IMR-90 (cell line): ENCODE measurements at regions not wholly inside any gene's neighbourhood (a gene's known extent, or its start where the extent isn't known, plus 50 kb on each side); places are given as distances from the start of the nearest gene placed in this dataset.

Experiments used
- ATAC-seq: fragments of 200-7000 bp; cut with Tn5 transposase; 2 replicates; pipeline ENCODE4 v1.9.1; 2020; ENCODE audit warnings: low read depth, mild to moderate bottlenecking, moderate library complexity
- BruUV-seq: library from RNA; stranded (reverse); fragments of 400-500 nt; replicated peaks from 2 replicates; lab custom pipeline; 2021; lab: Mats Ljungman, UMichigan
- CTCF ChIA-PET: fragments of 300-600 bp; formaldehyde crosslinking; extraction: SDS; loops from one replicate; lab custom pipeline; 2021; ENCODE audit warnings: antibody characterized with exemption; lab: Yijun Ruan, JAX
- POLR2A ChIA-PET: fragments of 300-600 bp; sonication (Branson Sonifier 250); formaldehyde crosslinking; loops from one replicate; lab custom pipeline; 2022; ENCODE audit warnings: antibody characterized with exemption; ENCODE audit not compliant: unreplicated experiment; lab: Charles Lee
- DNase-seq: peaks from one replicate; pipeline ENCODE4 v3.0.0; 2013
- H2AFZ ChIP-seq: replicated peaks from 2 replicates; pipeline ENCODE3; 2013; ENCODE audit warnings: low read length, mild to moderate bottlenecking; ENCODE audit not compliant: poor library complexity
- H2AK5ac ChIP-seq: 2 replicates; pipeline ENCODE4 v1.6.1; 2013; ENCODE audit warnings: low read depth, low read length, inconsistent platforms
- H2AK9ac ChIP-seq: replicated peaks from 2 replicates; pipeline ENCODE3; 2013; ENCODE audit warnings: mild to moderate bottlenecking, low read depth, low read length, moderate library complexity; ENCODE audit not compliant: poor library complexity
- H2BK120ac ChIP-seq: 2 replicates; pipeline ENCODE4 v1.6.1; 2013; ENCODE audit warnings: low read depth, low read length, inconsistent platforms
- H2BK15ac ChIP-seq: 3 replicates; pipeline ENCODE4 v1.6.1; 2013; ENCODE audit warnings: low read depth, low read length, inconsistent platforms
- H2BK20ac ChIP-seq: 2 replicates; pipeline ENCODE4 v1.6.1; 2013; ENCODE audit warnings: low read depth, mild to moderate bottlenecking, inconsistent platforms, low read length, moderate library complexity
- H2BK5ac ChIP-seq: 2 replicates; pipeline ENCODE4 v1.6.1; 2013; ENCODE audit warnings: mild to moderate bottlenecking, low read depth, low read length, inconsistent platforms; ENCODE audit not compliant: poor library complexity, severe bottlenecking
- H3K14ac ChIP-seq: replicated peaks from 2 replicates; pipeline ENCODE4 v1.6.1; 2013; ENCODE audit warnings: low read depth, low read length, inconsistent platforms
- H3K18ac ChIP-seq: 2 replicates; pipeline ENCODE4 v1.6.1; 2013; ENCODE audit warnings: low read depth, low read length, control low read depth
- H3K23ac ChIP-seq: 2 replicates; pipeline ENCODE4 v1.6.1; 2013; ENCODE audit warnings: low read depth, low read length, inconsistent platforms
- H3K27ac ChIP-seq: 2 replicates; pipeline ENCODE4 v1.5.1; 2013; ENCODE audit warnings: mild to moderate bottlenecking, control low read depth, low read length; ENCODE audit not compliant: insufficient read depth
- H3K27me3 ChIP-seq: 2 replicates; pipeline ENCODE4 v1.6.1; 2013; ENCODE audit warnings: low read length; ENCODE audit not compliant: control insufficient read depth, insufficient read depth
- H3K36me3 ChIP-seq: 2 replicates; pipeline ENCODE4 v1.6.1; 2013; ENCODE audit warnings: low read length, mixed read lengths; ENCODE audit not compliant: control insufficient read depth, insufficient read depth
- H3K4ac ChIP-seq: 2 replicates; pipeline ENCODE4 v1.6.1; 2013; ENCODE audit warnings: low read depth, low read length, inconsistent platforms
- H3K4me1 ChIP-seq: 2 replicates; pipeline ENCODE4 v1.6.1; 2013; ENCODE audit warnings: low read length, mixed read lengths; ENCODE audit not compliant: control insufficient read depth, insufficient read depth
- H3K4me2 ChIP-seq: 2 replicates; pipeline ENCODE4 v1.6.1; 2013; ENCODE audit warnings: low read depth, mild to moderate bottlenecking, control low read depth, low read length, moderate library complexity
- H3K4me3 ChIP-seq: 2 replicates; pipeline ENCODE4 v1.5.1; 2013; ENCODE audit warnings: low read depth, mild to moderate bottlenecking, control low read depth, low read length, moderate library complexity; ENCODE audit not compliant: insufficient read depth
- H3K56ac ChIP-seq: 2 replicates; pipeline ENCODE4 v1.6.1; 2013; ENCODE audit warnings: low read length, inconsistent platforms; ENCODE audit not compliant: insufficient read depth; ENCODE audit errors: extremely low read depth
- H3K79me1 ChIP-seq, 2 experiments: 2 replicates each; pipeline ENCODE4 v1.6.1; 2013; ENCODE audit warnings: low read length in 2 of 2, inconsistent platforms in 1 of 2, low read depth in 1 of 2
- H3K9ac ChIP-seq: 2 replicates; pipeline ENCODE4 v1.6.1; 2013; ENCODE audit warnings: low read depth, low read length, control low read depth
- H3K9me1 ChIP-seq: 2 replicates; pipeline ENCODE4 v1.6.1; 2013; ENCODE audit warnings: low read length, inconsistent platforms; ENCODE audit not compliant: insufficient read depth
- H3K9me3 ChIP-seq: 2 replicates; pipeline ENCODE4 v1.6.1; 2013; ENCODE audit warnings: low read length; ENCODE audit not compliant: control insufficient read depth, insufficient read depth
- H4K20me1 ChIP-seq: 2 replicates; pipeline ENCODE4 v1.6.1; 2013; ENCODE audit warnings: low read length, inconsistent platforms; ENCODE audit not compliant: insufficient read depth
- H4K5ac ChIP-seq: 2 replicates; pipeline ENCODE4 v1.6.1; 2013; ENCODE audit warnings: mild to moderate bottlenecking, low read depth, low read length, control low read depth
- H4K8ac ChIP-seq, 2 experiments: 2 replicates each; pipeline ENCODE4 v1.6.1; 2013; ENCODE audit warnings: low read depth in 2 of 2, low read length in 2 of 2, control low read depth in 1 of 2, inconsistent platforms in 1 of 2
- H4K91ac ChIP-seq: 2 replicates; pipeline ENCODE4 v1.6.1; 2013; ENCODE audit warnings: low read depth, low read length, inconsistent platforms; ENCODE audit not compliant: insufficient read depth
- BHLHE40 ChIP-seq: fragments of 150-350 bp; IDR thresholded peaks from 2 replicates; pipeline ENCODE4 v1.6.1; 2016; ENCODE audit warnings: mild to moderate bottlenecking, low read depth, low read length
- CEBPB ChIP-seq: IDR thresholded peaks from 2 replicates; pipeline ENCODE4 v1.6.1; 2012; ENCODE audit warnings: low read depth, low read length, improper control_type of control experiment
- CHD1 ChIP-seq: IDR thresholded peaks from 2 replicates; pipeline ENCODE4 v1.6.1; 2012; ENCODE audit warnings: low read depth, low read length, improper control_type of control experiment
- CTCF ChIP-seq: conservative IDR thresholded peaks from 2 replicates; pipeline ENCODE4 v1.5.1; 2012; ENCODE audit warnings: mild to moderate bottlenecking, low read depth, low read length, improper control_type of control experiment
- ELK1 ChIP-seq: fragments of 150-350 bp; IDR thresholded peaks from 2 replicates; pipeline ENCODE4 v1.6.1; 2016; ENCODE audit warnings: low read depth, mild to moderate bottlenecking, low read length, moderate library complexity, borderline replicate concordance
- FOS ChIP-seq: fragments of 150-350 bp; IDR thresholded peaks from 2 replicates; pipeline ENCODE4 v1.6.1; 2016; ENCODE audit warnings: low read depth, low read length
- MAFK ChIP-seq: IDR thresholded peaks from 2 replicates; pipeline ENCODE4 v1.6.1; 2012; ENCODE audit warnings: low read depth, low read length, improper control_type of control experiment
- MAZ ChIP-seq: IDR thresholded peaks from 2 replicates; pipeline ENCODE4 v1.6.1; 2012; ENCODE audit warnings: low read depth, mild to moderate bottlenecking, low read length, improper control_type of control experiment, moderate library complexity, borderline replicate concordance
- MXI1 ChIP-seq: IDR thresholded peaks from 2 replicates; pipeline ENCODE4 v1.6.1; 2012; ENCODE audit warnings: low read depth, mild to moderate bottlenecking, low read length, moderate library complexity, borderline replicate concordance
- NFE2L2 ChIP-seq: fragments of 150-350 bp; IDR thresholded peaks from 2 replicates; pipeline ENCODE4 v1.6.1; 2016; ENCODE audit warnings: low read depth, mild to moderate bottlenecking, low read length
- POLR2A ChIP-seq: IDR thresholded peaks from 2 replicates; pipeline ENCODE4 v1.6.1; 2012; ENCODE audit warnings: mild to moderate bottlenecking, low read depth, low read length
- RAD21 ChIP-seq: IDR thresholded peaks from 2 replicates; pipeline ENCODE4 v1.6.1; 2012; ENCODE audit warnings: low read length, improper control_type of control experiment
- RCOR1 ChIP-seq: IDR thresholded peaks from 2 replicates; pipeline ENCODE4 v1.6.1; 2012; ENCODE audit warnings: mild to moderate bottlenecking, low read length, improper control_type of control experiment; ENCODE audit not compliant: insufficient replicate concordance
- RFX5 ChIP-seq: IDR thresholded peaks from 2 replicates; pipeline ENCODE4 v1.8.0; 2012; ENCODE audit warnings: low read depth, mild to moderate bottlenecking, low read length, moderate library complexity
- SMC3 ChIP-seq: fragments of 150-350 bp; IDR thresholded peaks from 2 replicates; pipeline ENCODE4 v1.6.1; 2016; ENCODE audit warnings: low read depth, mild to moderate bottlenecking, antibody characterized with exemption, low read length, moderate library complexity
- USF2 ChIP-seq: fragments of 150-350 bp; IDR thresholded peaks from 2 replicates; pipeline ENCODE4 v1.6.1; 2017; ENCODE audit warnings: mild to moderate bottlenecking, antibody characterized with exemption, low read length, low read depth
- WGBS, 2 experiments: methylation state at CpG; one replicate each; pipeline versions ENCODE4 v1.1.5 to v1.1.7; 2013; ENCODE audit warnings: missing lambda C conversion rate in 2 of 2; ENCODE audit not compliant: insufficient read length in 1 of 2; ENCODE audit errors: extremely low coverage in 2 of 2; 5-methylcytosine and 5-hydroxymethylcytosine counted together
- dilution Hi-C: fragments of 300-500 bp; cut with HindIII; formaldehyde crosslinking; loops from one replicate; pipeline ENCODE4 v1.14.3; 2018; ENCODE audit warnings: low sequenced_read_pairs; ENCODE audit not compliant: unreplicated experiment
- in situ Hi-C: fragments of 300-500 bp; cut with MboI; formaldehyde crosslinking; loops from 3 replicates; pipeline ENCODE4 v1.14.3; 2019; ENCODE audit warnings: low sequenced_read_pairs, inconsistent platforms, mixed read lengths
- intact Hi-C: fragments of 100-400 bp; cut with micrococcal nuclease; formaldehyde crosslinking; loops from 2 replicates; pipeline ENCODE4 v1.10.0; 2022

GRCh38 chr10:128985036-128985435 lies 482.0 kb upstream of the MGMT start:
- Histone ChIP-seq H3K4me1 (no peaks in the 10 kb centered on the region), H3K79me1 (no peaks in the 10 kb centered on the region), H4K91ac (no peak overlapping the region), H3K27me3 (no peaks in the 10 kb centered on the region), H2BK5ac (no peak overlapping the region), H3K14ac (no peak overlapping the region), H3K9ac (no peak overlapping the region), H2AK9ac (no peak overlapping the region), H3K4me2 (no peak overlapping the region), H3K27ac (no peak overlapping the region), H3K18ac (no peak overlapping the region), H3K36me3 (no peaks in the 10 kb centered on the region), H2BK20ac (no peak overlapping the region), H3K9me1 (no peaks in the 10 kb centered on the region), H4K8ac (no peak overlapping the region), H3K23ac (no peak overlapping the region), H2AK5ac (no peak overlapping the region), H3K56ac (no peak overlapping the region), H2AFZ (no peak overlapping the region), H2BK15ac (no peak overlapping the region), H4K20me1 (no peaks in the 10 kb centered on the region), H3K9me3 (peaks cover 37% of the 10 kb centered on the region), H3K4ac (no peak overlapping the region), H4K5ac (no peak overlapping the region), H2BK120ac (no peak overlapping the region), H3K4me3 (no peak overlapping the region)
- TF ChIP-seq NFE2L2 (no peak), FOS (no peak), MAFK (no peak), MAZ (no peak), POLR2A (no peak), USF2 (no peak), RCOR1 (no peak), RAD21 (no peak), BHLHE40 (no peak), CHD1 (no peak), RFX5 (no peak), CTCF (no peak), SMC3 (no peak), ELK1 (no peak), MXI1 (no peak), CEBPB (no peak)
- BruUV-seq = no TSS peak
- no peak for ATAC-seq
- ChIA-PET POLR2A (no interaction called here), CTCF (no interaction called here)
- in situ Hi-C loops = no loop called here
- intact Hi-C loops = no loop called here
- DNase-seq = no peak
- no CpG with 5 or more reads among the region's 1 CpG for WGBS, 2 experiments
- dilution Hi-C loops = no loop called here
